NCI-H2171 (cell line): ENCODE measurements at regions not wholly inside any gene's neighbourhood (a gene's known extent, or its start where the extent isn't known, plus 50 kb on each side); places are given as distances from the start of the nearest gene placed in this dataset.
A peak's percentile ranks its signal among the peaks of the same experiment; 100 is the strongest.
"Not testable (repeated sequence)": the region's sequence is repeated elsewhere in the genome, so short reads cannot be mapped to it uniquely, and the experiment has no call there.

Experiments
- DNase-seq: peaks from one replicate; lab custom pipeline; 2025; lab: John Stamatoyannopoulos, UW

DNA sequence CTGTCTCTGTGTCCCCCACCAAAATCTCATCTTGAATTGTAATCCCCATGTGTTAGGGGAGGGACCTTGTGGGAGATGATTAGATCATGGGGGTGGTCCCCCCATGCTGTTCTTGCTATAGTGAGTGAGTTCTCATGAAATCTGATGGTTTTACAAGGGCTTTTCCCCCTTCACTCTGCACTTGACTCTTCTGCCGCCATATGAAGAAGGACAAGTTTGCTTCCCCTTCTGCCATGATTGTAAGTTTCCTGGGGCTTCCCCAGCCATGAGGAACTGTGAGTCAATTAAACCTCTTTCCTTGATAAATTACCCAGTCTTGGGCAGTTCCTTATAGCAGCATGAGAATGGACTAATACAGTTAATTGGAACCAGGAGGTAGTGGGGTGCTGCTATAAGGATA, 137.1 kb upstream of the RAB4A start:
- no peak for DNase-seq

GRCh38 chr1:229134381-229135217, 136.3 kb upstream of the RAB4A start:
- DNase-seq = not testable (repeated sequence)

DNA sequence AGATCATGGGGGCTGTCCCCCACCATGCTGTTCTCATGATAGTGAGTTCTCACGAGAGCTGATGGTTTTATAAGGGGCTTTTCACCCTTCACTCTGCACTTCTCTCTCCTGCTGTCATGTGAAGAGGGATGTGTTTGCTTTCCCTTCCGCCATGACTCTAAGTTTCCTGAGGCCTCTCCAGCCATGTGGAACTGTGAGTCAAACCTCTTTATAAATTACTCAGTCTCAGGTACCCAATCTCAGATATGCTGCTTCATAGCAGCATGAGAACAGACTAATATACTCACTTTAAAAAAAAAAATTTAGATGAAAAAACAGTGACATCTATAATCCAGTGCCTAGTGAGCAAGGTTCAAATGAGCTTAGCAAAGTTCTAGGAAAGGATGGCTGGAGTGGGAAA, 135.1 kb upstream of the RAB4A start:
- no peak for DNase-seq

GRCh38 chr1:229136822-229137221, 134.1 kb upstream of the RAB4A start:
- DNase-seq = no peak

DNA sequence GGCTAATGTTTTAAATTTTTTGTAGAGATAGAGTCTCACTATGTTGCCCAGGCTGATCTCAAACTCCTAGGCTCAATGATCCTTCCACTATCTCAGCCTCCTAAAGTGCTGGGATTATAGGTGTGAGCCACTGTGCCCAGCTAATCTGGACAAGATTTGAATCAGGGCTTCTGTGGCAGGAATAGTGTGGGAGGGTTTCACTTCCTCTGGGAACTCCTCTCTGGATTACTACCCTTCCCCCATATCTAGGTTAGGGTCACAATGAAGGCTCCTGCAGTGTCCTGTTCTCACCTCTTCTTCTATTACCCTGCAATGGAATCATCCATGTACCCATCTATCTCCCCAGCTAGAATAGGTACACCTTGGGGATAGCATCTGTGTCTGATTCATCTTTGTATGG, 133.6 kb upstream of the RAB4A start:
- DNase-seq = no peak

GRCh38 chr1:229138058-229138457, 132.9 kb upstream of the RAB4A start:
- DNase-seq = no peak

DNA sequence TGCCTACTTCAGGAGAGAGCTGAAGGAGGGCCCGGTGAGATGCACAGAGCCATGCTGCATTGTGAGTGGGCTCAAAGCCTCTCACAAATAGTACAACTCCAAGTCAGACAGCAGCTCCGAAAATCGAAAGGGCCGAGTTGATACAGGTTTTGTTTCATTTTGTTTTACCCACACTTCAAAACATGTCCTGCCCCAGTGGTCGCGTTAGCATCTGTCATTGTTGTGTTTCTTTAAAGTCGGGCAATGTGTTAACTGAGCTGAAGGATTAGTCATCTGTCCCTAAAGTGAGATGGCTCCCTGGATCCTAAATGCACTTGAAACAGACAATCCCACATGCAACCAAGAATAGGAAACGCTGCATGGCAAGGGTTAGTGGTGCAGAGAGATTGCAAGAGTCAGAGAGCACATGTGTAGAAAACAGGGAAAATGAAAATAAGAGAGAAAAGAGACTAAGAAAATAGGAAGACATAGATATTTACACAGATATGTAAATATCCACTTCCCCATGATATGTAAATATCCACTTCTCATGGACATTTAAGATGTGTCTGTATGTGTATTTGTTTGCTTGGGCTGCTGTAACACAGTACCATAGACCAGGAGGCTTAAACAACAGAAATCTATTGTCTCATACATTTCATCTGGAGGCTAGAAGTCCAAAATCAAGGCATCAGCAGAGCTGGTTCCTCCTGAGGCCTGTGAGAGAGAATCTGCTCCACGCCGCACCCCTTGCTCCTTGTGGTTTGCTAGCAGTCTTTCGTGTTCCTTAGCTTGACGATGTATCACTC, 131.4 kb upstream of the RAB4A start:
- DNase-seq = peak; percentile 26

GRCh38 chr1:229140119-229140396, 130.9 kb upstream of the RAB4A start:
- DNase-seq = no peak

DNA sequence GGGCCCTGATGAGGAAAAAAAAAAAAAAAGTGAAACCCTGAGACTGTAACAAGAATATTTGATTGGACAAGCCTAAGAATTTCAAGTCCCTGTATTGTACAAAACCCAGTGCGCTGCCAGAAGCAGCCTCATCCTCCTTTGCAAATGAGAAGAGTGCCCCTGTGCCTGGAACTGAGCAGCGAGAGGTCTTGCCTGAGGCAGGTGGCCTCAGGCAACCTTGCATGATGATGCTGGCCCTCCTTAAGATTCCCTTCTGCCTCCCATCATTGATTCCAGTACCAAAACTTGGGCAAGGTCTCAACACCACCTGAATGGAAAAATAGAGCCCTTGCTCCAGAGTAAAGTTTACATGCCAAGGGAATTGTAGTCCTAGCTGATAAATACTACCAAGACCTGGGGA, 129.6 kb upstream of the RAB4A start:
- no peak for DNase-seq

GRCh38 chr1:229141689-229142377, 129.1 kb upstream of the RAB4A start:
- DNase-seq = no peak

DNA sequence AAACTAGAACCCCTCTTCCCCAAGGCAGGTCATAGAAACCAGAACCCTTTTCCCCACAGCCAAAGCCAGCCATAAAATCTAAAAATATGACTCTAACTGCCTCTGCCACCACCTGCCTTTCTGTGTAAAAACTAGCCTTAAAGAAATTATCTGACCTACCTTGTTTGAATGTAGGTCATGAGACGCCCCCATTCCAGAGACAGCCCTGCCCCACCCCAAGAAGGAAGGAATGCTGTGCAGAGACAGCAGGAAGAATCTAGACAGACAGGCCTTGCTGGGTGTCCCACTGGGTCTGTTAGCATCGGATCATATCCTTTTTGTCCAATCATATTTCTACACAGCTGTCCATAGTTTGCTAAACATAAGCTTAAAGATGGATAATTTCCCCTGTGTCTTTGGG, 128.4 kb upstream of the RAB4A start:
- no peak for DNase-seq

DNA sequence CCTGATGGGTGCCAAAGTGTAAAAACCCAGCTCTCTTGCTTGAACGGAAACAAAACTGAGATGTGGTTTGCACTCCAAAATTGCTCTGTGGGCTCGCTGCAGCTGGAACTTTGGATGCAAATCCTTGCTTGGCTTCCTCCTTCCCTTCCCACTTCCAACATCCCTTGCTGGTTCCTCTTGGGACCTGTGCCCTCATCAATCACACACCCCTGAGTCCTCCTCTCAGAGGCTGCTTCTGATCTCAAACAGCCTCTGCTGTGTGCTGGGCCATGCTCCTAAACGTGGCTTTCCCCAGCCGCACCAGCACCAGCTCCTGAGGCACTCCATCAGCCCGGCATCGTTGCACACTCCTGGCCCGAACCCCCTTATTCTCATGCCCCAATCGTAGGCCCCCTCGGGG, 124.3 kb upstream of the RAB4A start:
- DNase-seq = no peak

- DNase-seq = no peak
Measured at GRCh38 chr1:229147072-229147471, 123.8 kb upstream of the RAB4A start.

GRCh38 chr1:229148041-229148671, 122.8 kb upstream of the RAB4A start:
- peak; percentile 78 for DNase-seq

- no peak for DNase-seq
Measured at GRCh38 chr1:229148743-229149142, 122.2 kb upstream of the RAB4A start.

- DNase-seq = no peak
Measured at GRCh38 chr1:229149435-229149834, 121.5 kb upstream of the RAB4A start.

- DNase-seq = no peak
Measured at GRCh38 chr1:229150518-229150917, 120.4 kb upstream of the RAB4A start.

DNA sequence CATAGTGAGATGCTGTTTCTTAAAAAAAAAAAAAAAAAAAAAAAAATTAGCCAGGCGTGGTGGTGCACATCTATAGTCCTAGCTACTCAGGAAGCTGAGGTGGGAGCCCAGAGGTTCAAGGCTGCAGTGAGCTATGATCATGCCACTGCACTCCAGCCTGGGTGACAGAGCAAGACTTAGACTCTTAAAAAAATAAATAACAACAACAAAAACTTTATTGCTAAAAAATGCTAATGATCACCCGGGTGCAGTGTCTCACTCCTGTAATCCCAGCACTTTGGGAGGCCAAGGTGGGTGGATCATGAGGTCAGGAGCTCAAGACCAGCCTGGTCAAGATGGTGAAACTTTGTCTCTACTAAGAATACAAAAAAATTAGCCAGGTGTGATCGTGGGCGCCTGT, 119.5 kb upstream of the RAB4A start:
- DNase-seq = not testable (repeated sequence)

- DNase-seq = no peak
Measured at GRCh38 chr1:229152311-229152710, 118.6 kb upstream of the RAB4A start.

DNA sequence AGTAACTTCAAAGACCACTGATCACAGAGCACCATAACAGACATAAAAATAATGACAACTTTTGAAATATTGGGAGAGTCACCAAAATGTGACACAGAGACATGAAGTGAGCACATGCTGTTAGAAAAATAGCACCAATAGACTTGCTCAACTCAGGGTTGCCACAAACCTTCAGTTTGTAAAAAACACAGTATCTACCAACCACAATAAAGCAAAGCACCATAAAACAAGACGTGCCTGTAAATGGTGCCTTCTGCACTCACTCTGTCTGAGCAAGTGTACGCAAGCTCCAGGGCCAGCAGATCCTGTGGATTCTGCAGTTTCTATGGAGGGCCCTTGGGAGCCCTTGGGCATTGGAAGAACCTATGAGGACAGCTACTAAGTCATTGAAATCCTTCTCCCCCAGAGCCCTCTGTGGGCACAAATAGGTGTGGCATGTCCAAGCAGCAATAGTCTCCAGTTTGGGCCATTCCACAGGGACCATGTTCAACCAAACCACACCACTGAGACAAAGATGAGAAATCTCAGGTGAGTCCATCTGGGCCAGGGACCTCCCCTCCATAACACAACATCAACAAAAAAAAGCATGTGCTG, 116.9 kb upstream of the RAB4A start:
- DNase-seq = no peak

DNA sequence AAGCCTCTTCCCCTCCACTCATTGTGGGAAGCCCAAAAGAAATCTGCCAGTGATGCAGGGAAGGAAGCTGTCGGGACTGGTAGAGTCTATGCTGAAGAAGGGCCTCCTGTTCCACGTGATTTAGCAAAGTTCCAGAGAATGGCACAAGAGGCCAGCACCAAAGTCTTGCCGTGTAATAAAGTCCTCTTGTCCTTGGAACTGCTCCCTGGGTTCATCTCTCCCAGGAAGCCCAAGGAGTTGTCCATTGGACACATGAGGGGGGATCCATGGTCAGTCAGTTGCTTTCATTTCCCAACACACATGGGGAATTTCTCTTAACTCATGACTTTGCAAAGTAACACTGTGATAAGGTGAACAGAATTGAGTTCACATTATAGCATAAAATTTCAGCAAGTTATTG, 116.1 kb upstream of the RAB4A start:
- DNase-seq = no peak

- DNase-seq = no peak
Measured at GRCh38 chr1:229155472-229155871, 115.4 kb upstream of the RAB4A start.
